K562 (cell line): ENCODE measurements at regions not wholly inside any gene's neighbourhood (a gene's known extent, or its start where the extent isn't known, plus 50 kb on each side); places are given as distances from the start of the nearest gene placed in this dataset.

Experiments
- ATAC-seq: fragments of 200-7000 bp; cut with Tn5 transposase; 3 replicates; pipeline ENCODE4 v1.9.1; 2020; ENCODE audit warnings: moderate library complexity
- BruUV-seq: library from RNA; stranded (reverse); fragments of 400-500 nt; replicated peaks from 2 replicates; lab custom pipeline; 2021; lab: Mats Ljungman, UMichigan
- CTCF ChIA-PET: fragments of 300-600 bp; formaldehyde crosslinking; extraction: SDS; loops from one replicate; lab custom pipeline; 2021; ENCODE audit warnings: low intra/inter-chr PET ratio; lab: Yijun Ruan, JAX
- POLR2A ChIA-PET: fragments of 300-600, 350-650 bp; sonication (Branson Sonifier 250); formaldehyde crosslinking; extraction: SDS; loops from one replicate; lab custom pipeline; 2021; ENCODE audit warnings: antibody characterized with exemption, inconsistent platforms; lab: Yijun Ruan, JAX
- DNase-seq, 4 experiments: peaks; one replicate each; pipeline versions ENCODE4 v3.0.0 to v3.0.0-alpha.2; 2011 to 2018; ENCODE audit warnings: low spot score in 3 of 4, mixed read lengths in 3 of 4; ENCODE audit errors: extremely low read depth in 1 of 4
- FAIRE-seq: peaks from 2 replicates; lab custom pipeline; 2011; peaks lifted over from hg19 to GRCh38; lab: Jason Lieb, UNC
- H2AFZ ChIP-seq: 2 replicates; pipeline ENCODE4 v1.6.0; 2011; ENCODE audit warnings: low read depth, low read length, control low read depth, inconsistent platforms
- H3K27ac ChIP-seq: fragments of 200-600 bp; 3 replicates; pipeline ENCODE4 v1.8.0; 2011; ENCODE audit warnings: low read depth, mild to moderate bottlenecking, control low read depth, inconsistent platforms, low read length, moderate library complexity, mixed read lengths; ENCODE audit errors: extremely low read depth
- H3K27me3 ChIP-seq, 2 experiments: fragments of 300-600 bp in 1 of 2; 2 replicates in 1 of 2; 3 replicates in 1 of 2; pipeline versions ENCODE4 v1.6.0 to v1.8.0; 2011; ENCODE audit warnings: inconsistent platforms in 2 of 2, low read length in 2 of 2, mild to moderate bottlenecking in 1 of 2, mixed read lengths in 1 of 2, moderate library complexity in 1 of 2; ENCODE audit not compliant: control insufficient read depth in 2 of 2, insufficient read depth in 2 of 2
- H3K36me3 ChIP-seq: fragments of 300-600 bp; 3 replicates; pipeline ENCODE4 v1.8.0; 2011; ENCODE audit warnings: mild to moderate bottlenecking, low read length, inconsistent platforms; ENCODE audit not compliant: control insufficient read depth, insufficient read depth
- H3K4me1 ChIP-seq, 2 experiments: fragments of 200-600 bp in 1 of 2; replicated peaks in 1 of 2; 2 replicates in 1 of 2; 3 replicates in 1 of 2; pipeline versions ENCODE4 v1.5.1 to v1.8.0; 2011; ENCODE audit warnings: inconsistent platforms in 2 of 2, low read length in 2 of 2, mild to moderate bottlenecking in 1 of 2, mixed read lengths in 1 of 2, moderate library complexity in 1 of 2; ENCODE audit not compliant: control insufficient read depth in 2 of 2, insufficient read depth in 2 of 2
- H3K4me2 ChIP-seq: 2 replicates; pipeline ENCODE4 v1.6.1; 2011; ENCODE audit warnings: low read length, control low read depth, inconsistent platforms, mixed read lengths; ENCODE audit not compliant: insufficient read depth
- H3K4me3 ChIP-seq: fragments of 200-600 bp; sonication (generic), shearing (Covaris generic); 2 replicates; pipeline ENCODE4 v1.5.1; 2016; ENCODE audit warnings: control low read depth, inconsistent platforms
- H3K79me2 ChIP-seq: fragments of 200-600 bp; 3 replicates; pipeline ENCODE4 v1.8.0; 2011; ENCODE audit warnings: low read length, inconsistent platforms; ENCODE audit not compliant: control insufficient read depth, insufficient read depth
- H3K9ac ChIP-seq, 2 experiments: 2 replicates each; pipeline versions ENCODE4 v1.6.0 to v1.6.1; 2011; ENCODE audit warnings: low read depth in 2 of 2, low read length in 2 of 2, control low read depth in 1 of 2, inconsistent platforms in 1 of 2, mild to moderate bottlenecking in 1 of 2, mixed read lengths in 1 of 2; ENCODE audit not compliant: insufficient read depth in 1 of 2
- H3K9me1 ChIP-seq: one replicate; pipeline ENCODE4 v1.6.0; 2011; ENCODE audit warnings: inconsistent platforms, mild to moderate bottlenecking, low read length, moderate library complexity; ENCODE audit not compliant: control insufficient read depth, insufficient read depth
- H3K9me3 ChIP-seq: replicated peaks from 2 replicates; pipeline ENCODE4 v1.5.1; 2011; ENCODE audit warnings: low read depth, low read length, inconsistent platforms; ENCODE audit not compliant: control insufficient read depth, insufficient read depth
- H4K20me1 ChIP-seq: replicated peaks from 2 replicates; pipeline ENCODE4 v1.6.1; 2011; ENCODE audit warnings: low read length, inconsistent platforms, mixed read lengths; ENCODE audit not compliant: control insufficient read depth, insufficient read depth
- CHD2 ChIP-seq: IDR thresholded peaks from 2 replicates; pipeline ENCODE4 v1.6.1; 2011; ENCODE audit warnings: low read depth, low read length
- IFI16 ChIP-seq: fragments of 250-450 bp; sonication (Bioruptor Pico); IDR thresholded peaks from 2 replicates; pipeline ENCODE4 v2.1.2; 2022; ENCODE audit warnings: mild to moderate bottlenecking, inconsistent platforms
- KDM1A ChIP-seq, 2 experiments: fragments of 450-650 bp; IDR thresholded peaks; 2 replicates each; pipeline ENCODE4 v1.6.1; 2016; ENCODE audit warnings: mild to moderate bottlenecking in 2 of 2
- MTA1 ChIP-seq: fragments of 450-650 bp; IDR thresholded peaks from 2 replicates; pipeline ENCODE4 v1.6.1; 2017; ENCODE audit warnings: borderline replicate concordance
- NFXL1 ChIP-seq: fragments of 450-650 bp; formaldehyde crosslinking; IDR thresholded peaks from 2 replicates; pipeline ENCODE4 v1.4.0; 2021; ENCODE audit warnings: mild to moderate bottlenecking
- PATZ1 ChIP-seq: fragments of 250-450 bp; sonication (Bioruptor Pico); IDR thresholded peaks from 2 replicates; pipeline ENCODE4 v1.5.0; 2020; ENCODE audit warnings: mild to moderate bottlenecking, borderline replicate concordance
- PCBP1 ChIP-seq: fragments of 200-400 bp; formaldehyde crosslinking; IDR thresholded peaks from 2 replicates; pipeline ENCODE4 v1.6.1; 2018; ENCODE audit warnings: mild to moderate bottlenecking, low read depth, low read length; ENCODE audit not compliant: poor library complexity, severe bottlenecking
- RFX7 ChIP-seq: fragments of 250-450 bp; sonication (Bioruptor Pico); IDR thresholded peaks from 2 replicates; pipeline ENCODE4 v1.5.1; 2021; ENCODE audit warnings: mild to moderate bottlenecking
- RNF2 ChIP-seq: sonication (generic); IDR thresholded peaks from 2 replicates; pipeline ENCODE4 v1.6.1; 2016
- SMARCC2 ChIP-seq: fragments of 450-650 bp; IDR thresholded peaks from 2 replicates; pipeline ENCODE4 v1.6.1; 2017; ENCODE audit warnings: antibody characterized with exemption, moderate library complexity, mild to moderate bottlenecking, low read depth
- TCFL5 ChIP-seq: fragments of 250-450 bp; sonication (Bioruptor Pico); conservative IDR thresholded peaks from 2 replicates; pipeline ENCODE4 v1.6.1; 2021; ENCODE audit warnings: mild to moderate bottlenecking, moderate library complexity, matching md5 sums
- ZNF175 ChIP-seq: fragments of 200-800 bp; sonication (Bioruptor generic); IDR thresholded peaks from 2 replicates; pipeline ENCODE4 v1.6.1; 2016; ENCODE audit warnings: low read depth, mild to moderate bottlenecking, missing genetic modification characterization, missing compliant biosample characterization
- WGBS: fragments of 100-300 bp; shearing (Covaris generic); methylation state at CpG from one replicate; pipeline ENCODE4 v1.1.6; 2016; ENCODE audit warnings: low coverage, mixed read lengths; ENCODE audit not compliant: insufficient coverage; ENCODE audit errors: missing lambda C conversion rate; 5-methylcytosine and 5-hydroxymethylcytosine counted together
- in situ Hi-C: fragments of 300-500 bp; cut with MboI; formaldehyde crosslinking; loops from 4 replicates; pipeline ENCODE4 v1.15.0; 2018; ENCODE audit warnings: inconsistent platforms, mixed read lengths
- intact Hi-C: fragments of 100-400 bp; cut with micrococcal nuclease; formaldehyde crosslinking; loops from 2 replicates; pipeline ENCODE4 v1.14.2; 2022
- TF ChIP-seq, protein P1 (sequence below): fragments of 450-650 bp; IDR thresholded peaks from 2 replicates; pipeline ENCODE4 v1.6.1; 2017; ENCODE audit warnings: mild to moderate bottlenecking, moderate library complexity
- TF ChIP-seq, protein P2 (sequence below), 3 experiments: IDR thresholded peaks in 2 of 3; conservative IDR thresholded peaks in 1 of 3; 2 replicates each; pipeline ENCODE4 v1.5.1; 2011 to 2012; ENCODE audit warnings: low read length in 3 of 3, mild to moderate bottlenecking in 3 of 3, control low read depth in 2 of 3, improper control_type of control experiment in 1 of 3, inconsistent platforms in 1 of 3, low read depth in 1 of 3, mixed read lengths in 1 of 3, moderate library complexity in 1 of 3; ENCODE audit not compliant: insufficient read depth in 2 of 3

DNA sequence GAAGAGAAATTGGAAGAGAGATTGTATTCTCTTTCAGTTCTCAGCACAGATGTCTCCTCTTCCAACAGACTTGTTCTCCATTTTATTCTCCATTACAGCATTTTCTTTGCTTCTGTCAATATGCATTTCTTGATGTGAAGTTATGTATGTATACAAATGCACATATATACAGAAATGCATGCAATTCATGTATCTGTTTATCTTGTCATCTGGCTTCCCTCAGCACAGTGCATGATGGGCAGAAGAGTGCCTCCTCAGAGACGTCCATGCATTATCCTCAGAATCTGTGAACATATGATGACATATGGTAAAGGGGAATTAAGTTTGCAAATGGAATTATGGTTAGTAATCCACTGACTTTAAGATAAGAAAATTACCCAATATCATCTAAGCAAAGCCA lies 106.7 kb upstream of the VWC2 start:
- Histone ChIP-seq H3K4me3 (no peak overlapping the region), H3K27me3 (no peaks in the 10 kb centered on the region), H3K4me2 (no peak overlapping the region), H4K20me1 (no peaks in the 10 kb centered on the region), H2AFZ (no peak overlapping the region), H3K4me1 (no peaks in the 10 kb centered on the region), H3K27ac (no peak overlapping the region), H3K79me2 (no peaks in the 10 kb centered on the region), H3K9ac (no peak overlapping the region), H3K9me3 (no peaks in the 10 kb centered on the region), H3K9me1 (no peaks in the 10 kb centered on the region), H3K36me3 (no peaks in the 10 kb centered on the region)
- intact Hi-C loops (no loop called here), in situ Hi-C loops (no loop called here)
- CTCF ChIA-PET = no interaction called here
- whole genome bisulfite sequencing = 6% methylated on average over 1 of the region's 1 CpG
- no peak for DNase-seq
- ATAC-seq = no peak
- BruUV-seq = no TSS peak
- FAIRE-seq = no peak
- POLR2A ChIA-PET = no interaction called here
- TF ChIP-seq ZNF175 (CRISPR knock-in tag) (no peak), TCFL5 (no peak), RFX7 (CRISPR knock-in tag) (no peak), NFXL1 (CRISPR knock-in tag) (no peak), MTA1 (no peak), KDM1A (IDR thresholded peaks at IDR 0.05) (no peak)

GRCh38 chr7:49669285-49669684 lies 104.2 kb upstream of the VWC2 start:
- H3K36me3 ChIP-seq = no peaks in the 10 kb centered on the region
- H3K4me1 ChIP-seq = no peaks in the 10 kb centered on the region
- no peak for FAIRE-seq
- CTCF ChIA-PET = no interaction called here
- BruUV-seq = no TSS peak
- no peak overlapping the region for H3K27ac ChIP-seq
- H2AFZ ChIP-seq = no peak overlapping the region
- H4K20me1 ChIP-seq = no peaks in the 10 kb centered on the region
- no peak for ATAC-seq
- POLR2A ChIA-PET = no interaction called here
- H3K79me2 ChIP-seq = no peaks in the 10 kb centered on the region
- no peak for DNase-seq
- no peaks in the 10 kb centered on the region for H3K27me3 ChIP-seq
- H3K9ac ChIP-seq = no peak overlapping the region
- no peaks in the 10 kb centered on the region for H3K9me3 ChIP-seq
- H3K4me3 ChIP-seq = no peak overlapping the region
- intact Hi-C loops (no loop called here), in situ Hi-C loops (no loop called here)
- H3K4me2 ChIP-seq = no peak overlapping the region
- H3K9me1 ChIP-seq = no peaks in the 10 kb centered on the region
- WGBS = 0% methylated on average over 1 of the region's 1 CpG
- TF ChIP-seq, protein P1, sequence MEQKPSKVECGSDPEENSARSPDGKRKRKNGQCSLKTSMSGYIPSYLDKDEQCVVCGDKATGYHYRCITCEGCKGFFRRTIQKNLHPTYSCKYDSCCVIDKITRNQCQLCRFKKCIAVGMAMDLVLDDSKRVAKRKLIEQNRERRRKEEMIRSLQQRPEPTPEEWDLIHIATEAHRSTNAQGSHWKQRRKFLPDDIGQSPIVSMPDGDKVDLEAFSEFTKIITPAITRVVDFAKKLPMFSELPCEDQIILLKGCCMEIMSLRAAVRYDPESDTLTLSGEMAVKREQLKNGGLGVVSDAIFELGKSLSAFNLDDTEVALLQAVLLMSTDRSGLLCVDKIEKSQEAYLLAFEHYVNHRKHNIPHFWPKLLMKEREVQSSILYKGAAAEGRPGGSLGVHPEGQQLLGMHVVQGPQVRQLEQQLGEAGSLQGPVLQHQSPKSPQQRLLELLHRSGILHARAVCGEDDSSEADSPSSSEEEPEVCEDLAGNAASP = no peak
- TF ChIP-seq RNF2 (no peak), CHD2 (no peak), PCBP1 (no peak), IFI16 (no peak), SMARCC2 (no peak), PATZ1 (CRISPR knock-in tag) (no peak)
- TF ChIP-seq, protein P2, sequence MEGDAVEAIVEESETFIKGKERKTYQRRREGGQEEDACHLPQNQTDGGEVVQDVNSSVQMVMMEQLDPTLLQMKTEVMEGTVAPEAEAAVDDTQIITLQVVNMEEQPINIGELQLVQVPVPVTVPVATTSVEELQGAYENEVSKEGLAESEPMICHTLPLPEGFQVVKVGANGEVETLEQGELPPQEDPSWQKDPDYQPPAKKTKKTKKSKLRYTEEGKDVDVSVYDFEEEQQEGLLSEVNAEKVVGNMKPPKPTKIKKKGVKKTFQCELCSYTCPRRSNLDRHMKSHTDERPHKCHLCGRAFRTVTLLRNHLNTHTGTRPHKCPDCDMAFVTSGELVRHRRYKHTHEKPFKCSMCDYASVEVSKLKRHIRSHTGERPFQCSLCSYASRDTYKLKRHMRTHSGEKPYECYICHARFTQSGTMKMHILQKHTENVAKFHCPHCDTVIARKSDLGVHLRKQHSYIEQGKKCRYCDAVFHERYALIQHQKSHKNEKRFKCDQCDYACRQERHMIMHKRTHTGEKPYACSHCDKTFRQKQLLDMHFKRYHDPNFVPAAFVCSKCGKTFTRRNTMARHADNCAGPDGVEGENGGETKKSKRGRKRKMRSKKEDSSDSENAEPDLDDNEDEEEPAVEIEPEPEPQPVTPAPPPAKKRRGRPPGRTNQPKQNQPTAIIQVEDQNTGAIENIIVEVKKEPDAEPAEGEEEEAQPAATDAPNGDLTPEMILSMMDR (IDR thresholded peaks at IDR 0.05 in 2 of 3, conservative IDR thresholded peaks at IDR 0.05 in 1 of 3; ENCODE audit: insufficient read depth in 2 of 3, low read depth in 1 of 3, low read length in 3 of 3) = no peak
